GM06990 (cell line): ENCODE measurements at regions not wholly inside any gene's neighbourhood (a gene's known extent, or its start where the extent isn't known, plus 50 kb on each side); places are given as distances from the start of the nearest gene placed in this dataset.

ENCODE experiments used
- DNase-seq: peaks from one replicate; pipeline ENCODE4 v3.0.0-alpha.2; 2011; ENCODE audit not compliant: insufficient read length; ENCODE audit errors: extremely low read depth
- H3K27me3 ChIP-seq: replicated peaks from 2 replicates; pipeline ENCODE4 v1.6.0; 2011; ENCODE audit warnings: low read length; ENCODE audit not compliant: control insufficient read depth, insufficient read depth
- H3K36me3 ChIP-seq: 2 replicates; pipeline ENCODE4 v1.5.1; 2011; ENCODE audit warnings: low read length; ENCODE audit not compliant: control insufficient read depth, insufficient read depth
- H3K4me3 ChIP-seq: replicated peaks from 2 replicates; pipeline ENCODE4 v1.5.1; 2011; ENCODE audit warnings: low read depth, mild to moderate bottlenecking, control low read depth, low read length
- CTCF ChIP-seq: IDR thresholded peaks from 2 replicates; pipeline ENCODE4 v1.5.1; 2011; ENCODE audit warnings: low read length, control low read depth, mild to moderate bottlenecking, inconsistent platforms; ENCODE audit not compliant: insufficient read depth, poor library complexity, severe bottlenecking

DNA sequence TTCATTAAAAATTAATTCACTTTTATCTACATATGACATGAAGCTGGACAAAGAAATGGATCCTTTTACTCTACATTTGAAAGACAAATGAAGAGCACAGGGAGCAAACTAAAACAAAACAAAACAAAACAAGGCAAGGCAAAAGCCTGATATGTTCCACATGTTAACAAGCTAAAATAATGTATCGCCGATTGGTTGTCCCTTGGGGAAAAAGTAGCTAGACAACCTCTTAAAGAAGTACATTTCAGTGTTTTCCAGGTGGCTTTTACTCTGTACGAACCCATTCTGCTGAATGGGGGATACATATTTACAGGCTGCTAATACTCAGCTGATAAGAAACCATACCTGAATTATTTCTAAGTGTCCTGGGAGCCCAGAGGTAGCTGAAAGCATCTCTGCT lies 493.0 kb upstream of the TBL1XR1 start:
- no peak for DNase-seq
- TF ChIP-seq CTCF: no peak
- Histone ChIP-seq H3K36me3 (no peaks in the 10 kb centered on the region), H3K4me3 (no peak overlapping the region), H3K27me3 (no peaks in the 10 kb centered on the region)

GRCh38 chr3:177692304-177692975 lies 495.2 kb upstream of the TBL1XR1 start:
- no peaks in the 10 kb centered on the region for H3K36me3 ChIP-seq
- no peak for DNase-seq
- H3K27me3 ChIP-seq: no peaks in the 10 kb centered on the region
- H3K4me3 ChIP-seq: no peak overlapping the region
- TF ChIP-seq CTCF: no peak

GRCh38 chr3:177693616-177694264 lies 496.5 kb upstream of the TBL1XR1 start:
- DNase-seq: no peak
- no peaks in the 10 kb centered on the region for H3K36me3 ChIP-seq
- H3K4me3 ChIP-seq: no peak overlapping the region
- TF ChIP-seq CTCF: no peak
- no peaks in the 10 kb centered on the region for H3K27me3 ChIP-seq

- no peak overlapping the region for H3K4me3 ChIP-seq
- DNase-seq: no peak
- no peaks in the 10 kb centered on the region for H3K27me3 ChIP-seq
- H3K36me3 ChIP-seq: no peaks in the 10 kb centered on the region
- TF ChIP-seq CTCF: no peak
Observed at GRCh38 chr3:177694316-177694715, 497.0 kb upstream of the TBL1XR1 start.

DNA sequence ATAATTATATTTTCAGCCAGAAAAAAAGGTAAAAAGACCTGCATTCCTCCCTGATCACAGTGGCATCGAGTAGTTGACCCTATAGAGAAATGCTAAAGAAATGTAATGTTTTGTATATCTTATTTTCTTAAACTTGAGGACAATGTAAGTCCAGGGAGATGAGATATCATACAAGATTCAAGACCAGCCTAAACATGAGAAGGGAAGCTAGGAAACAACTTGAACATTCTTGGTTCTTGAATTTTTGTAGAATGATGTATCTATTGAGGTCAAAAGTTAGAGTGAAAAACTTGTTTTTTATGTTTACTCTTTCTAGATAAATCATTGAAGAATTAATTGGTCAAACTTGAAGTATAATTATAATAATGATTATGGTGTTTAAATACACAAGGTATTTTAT lies 497.7 kb upstream of the TBL1XR1 start:
- no peak overlapping the region for H3K4me3 ChIP-seq
- no peak for DNase-seq
- TF ChIP-seq CTCF: no peak
- no peaks in the 10 kb centered on the region for H3K36me3 ChIP-seq
- H3K27me3 ChIP-seq: no peaks in the 10 kb centered on the region

- no peaks in the 10 kb centered on the region; the same call in 1 of the 2 replicates for H3K27me3 ChIP-seq
- H3K4me3 ChIP-seq: no peak overlapping the region
- no peak for DNase-seq
- no peaks in the 10 kb centered on the region for H3K36me3 ChIP-seq
- no peak for TF ChIP-seq CTCF
Observed at GRCh38 chr3:177700117-177700516, 502.8 kb upstream of the TBL1XR1 start.
